IPS-NIHi7 (cell line): ENCODE measurements at regions not wholly inside any gene's neighbourhood (a gene's known extent, or its start where the extent isn't known, plus 50 kb on each side); places are given as distances from the start of the nearest gene placed in this dataset.

ENCODE experiments used
- DNase-seq: peaks from one replicate; pipeline ENCODE4 v3.0.0; 2012; ENCODE audit warnings: mixed read lengths; ENCODE audit errors: extremely low spot score

DNA sequence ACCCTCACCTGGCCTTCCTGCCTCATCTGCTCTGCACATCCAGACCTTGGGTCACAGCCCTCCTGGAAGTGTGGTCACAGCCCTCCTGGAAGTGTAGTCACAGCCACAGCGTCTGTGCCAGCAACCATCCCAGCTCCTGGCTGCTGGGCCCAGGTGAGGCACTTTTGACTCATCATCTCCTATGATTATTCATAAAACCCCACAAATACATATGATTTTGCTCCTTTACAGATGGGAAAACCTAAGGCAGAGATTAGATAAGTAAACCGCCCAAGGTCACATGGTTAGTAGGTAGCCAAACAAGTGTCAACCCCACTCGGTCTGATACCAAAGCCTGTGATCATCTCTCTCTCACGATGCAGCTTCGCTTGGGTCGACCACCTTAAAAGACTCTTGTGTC, 94.3 kb downstream of the PRLHR start:
- DNase-seq = no peak

DNA sequence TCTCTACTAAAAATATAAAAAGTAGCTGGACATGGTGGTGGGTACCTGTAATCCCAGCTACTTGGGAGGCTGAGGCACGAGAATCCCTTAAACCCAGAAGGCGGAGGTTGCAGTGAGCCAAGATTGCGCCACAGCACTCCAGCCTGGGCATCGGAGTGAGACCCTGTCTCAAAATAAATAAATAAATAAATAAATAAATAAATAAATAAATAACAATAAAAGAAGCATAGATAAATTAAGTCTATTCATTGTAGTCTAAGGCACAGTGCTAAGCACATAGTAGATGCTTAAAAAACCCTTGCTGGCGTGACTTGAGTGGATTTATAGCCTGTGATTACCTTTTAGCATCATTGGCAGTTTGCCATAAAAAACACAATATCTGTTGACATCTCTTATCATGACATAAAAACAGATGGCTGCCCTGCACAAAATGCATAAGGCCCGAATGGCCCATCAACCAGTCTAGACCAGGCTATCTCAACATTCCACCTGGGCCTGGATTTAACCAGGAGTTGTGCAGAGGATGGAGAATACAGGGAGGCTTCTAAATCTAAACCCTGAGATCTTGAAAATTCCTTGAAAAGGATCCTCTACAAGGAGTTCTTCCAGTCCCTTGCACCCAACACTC, 94.9 kb downstream of the PRLHR start:
- no peak for DNase-seq

DNA sequence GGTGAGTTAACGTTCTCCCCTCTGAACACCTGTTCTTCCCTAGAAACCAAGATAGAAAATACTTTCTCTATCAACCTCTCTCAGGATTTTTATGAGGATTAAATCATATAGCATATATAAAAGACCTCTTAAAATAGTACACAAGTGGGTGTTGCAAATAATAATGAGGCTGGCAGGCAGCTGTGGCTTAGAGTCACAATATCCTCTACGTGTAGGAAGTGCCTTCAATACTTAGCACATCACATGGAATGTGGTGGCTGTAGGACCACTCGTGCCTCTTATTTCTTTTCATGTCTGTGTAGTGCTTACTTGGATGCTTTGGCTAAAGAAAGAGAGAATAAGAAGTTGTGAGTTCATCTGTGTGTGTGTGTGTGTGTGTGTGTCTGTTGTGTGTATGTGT, 96.3 kb downstream of the PRLHR start:
- no peak for DNase-seq

DNA sequence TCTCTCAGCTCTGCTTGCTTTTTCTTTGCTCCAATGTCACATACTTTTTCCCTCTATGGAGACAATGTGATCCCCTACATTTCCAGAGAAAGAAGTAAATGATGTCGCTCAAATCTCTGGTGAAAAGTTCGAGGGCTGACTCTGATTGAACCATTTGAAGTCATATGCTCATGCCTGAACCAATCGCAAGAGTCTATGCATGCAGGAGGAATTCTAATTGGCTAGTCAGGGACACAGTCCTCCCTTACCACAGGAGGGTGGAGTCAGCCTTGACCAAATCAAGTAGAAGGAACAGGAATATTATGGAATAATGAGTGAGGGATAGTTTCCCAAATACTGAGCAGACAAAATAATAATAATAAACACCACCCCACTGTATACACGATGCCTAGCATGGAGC, 96.8 kb downstream of the PRLHR start:
- no peak for DNase-seq

DNA sequence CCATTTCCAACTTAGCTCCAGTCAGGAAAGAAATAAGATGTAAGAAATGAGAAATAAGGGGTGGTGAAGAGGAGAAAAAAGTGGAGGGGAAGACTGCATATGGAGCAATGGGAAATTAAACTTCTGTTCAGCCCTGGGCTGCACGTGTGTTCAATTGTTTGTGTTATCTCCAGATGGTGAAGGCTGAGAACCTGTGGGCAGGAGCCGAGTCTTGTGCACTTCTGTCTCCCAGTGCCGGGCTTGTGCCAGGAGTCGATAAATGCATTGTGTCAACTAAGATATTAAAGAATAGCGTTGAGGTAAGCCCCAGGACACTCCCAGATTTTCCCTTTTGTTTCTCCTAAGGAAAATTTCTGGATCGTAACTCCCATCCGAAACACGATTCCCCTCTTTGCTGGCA, 98.2 kb downstream of the PRLHR start:
- DNase-seq = no peak

DNA sequence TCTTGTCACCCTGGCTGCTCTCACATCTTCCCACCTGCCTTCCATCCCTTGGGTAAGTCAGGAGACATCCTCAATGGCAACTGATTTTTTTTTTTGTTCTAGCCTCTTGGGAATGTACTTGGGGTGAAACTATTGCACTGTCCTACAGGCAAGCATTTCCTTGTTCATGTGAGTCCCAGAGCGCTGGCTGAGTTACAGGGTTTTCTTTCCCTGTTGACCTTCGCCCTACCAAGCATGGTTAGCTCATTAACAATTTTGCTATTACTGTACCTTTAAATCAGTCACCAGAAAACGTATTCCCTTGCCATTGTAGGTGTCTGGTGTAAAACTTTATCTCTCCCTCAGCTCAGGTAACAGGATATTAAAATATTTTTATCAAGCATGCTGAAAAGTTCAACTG, 98.9 kb downstream of the PRLHR start:
- DNase-seq = no peak

DNA sequence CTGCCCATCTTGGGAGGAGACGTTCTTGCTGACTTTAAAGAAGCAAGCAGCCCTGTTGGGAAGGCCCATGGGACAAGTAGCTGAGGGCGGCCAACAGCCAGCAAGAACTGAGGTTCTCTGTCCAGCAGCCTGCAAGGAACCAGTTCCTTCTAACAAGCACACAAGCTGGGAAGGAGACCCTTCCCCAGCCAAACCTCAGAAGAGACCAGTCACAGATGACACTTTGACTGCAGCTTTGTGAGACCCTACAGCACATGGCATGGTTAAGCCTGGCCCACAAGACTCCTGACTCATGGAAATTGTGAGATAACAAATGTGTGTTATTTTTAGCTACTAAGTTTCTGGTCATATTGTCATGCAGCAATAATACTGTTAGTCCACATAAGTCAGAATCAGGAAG, 99.9 kb downstream of the PRLHR start:
- DNase-seq = no peak

DNA sequence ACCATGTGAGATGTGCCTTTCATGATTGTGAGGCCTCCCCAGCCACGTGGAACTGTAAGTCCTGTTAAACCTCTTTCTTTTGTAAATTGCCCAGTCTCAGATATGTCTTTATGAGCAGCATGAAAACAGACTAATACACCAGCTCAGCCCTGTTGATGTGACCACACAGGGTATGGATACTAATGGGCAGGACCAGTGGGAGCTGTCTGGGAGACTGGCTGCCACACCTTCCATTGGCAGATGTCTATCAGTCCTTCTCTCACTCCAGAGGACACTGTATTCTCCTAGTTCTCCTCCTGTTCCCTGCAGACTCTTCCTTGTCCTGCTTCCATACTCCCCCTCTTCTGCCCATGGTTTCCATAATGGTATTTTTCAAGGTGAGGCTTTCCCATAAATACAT, 104.4 kb downstream of the PRLHR start:
- no peak for DNase-seq

DNA sequence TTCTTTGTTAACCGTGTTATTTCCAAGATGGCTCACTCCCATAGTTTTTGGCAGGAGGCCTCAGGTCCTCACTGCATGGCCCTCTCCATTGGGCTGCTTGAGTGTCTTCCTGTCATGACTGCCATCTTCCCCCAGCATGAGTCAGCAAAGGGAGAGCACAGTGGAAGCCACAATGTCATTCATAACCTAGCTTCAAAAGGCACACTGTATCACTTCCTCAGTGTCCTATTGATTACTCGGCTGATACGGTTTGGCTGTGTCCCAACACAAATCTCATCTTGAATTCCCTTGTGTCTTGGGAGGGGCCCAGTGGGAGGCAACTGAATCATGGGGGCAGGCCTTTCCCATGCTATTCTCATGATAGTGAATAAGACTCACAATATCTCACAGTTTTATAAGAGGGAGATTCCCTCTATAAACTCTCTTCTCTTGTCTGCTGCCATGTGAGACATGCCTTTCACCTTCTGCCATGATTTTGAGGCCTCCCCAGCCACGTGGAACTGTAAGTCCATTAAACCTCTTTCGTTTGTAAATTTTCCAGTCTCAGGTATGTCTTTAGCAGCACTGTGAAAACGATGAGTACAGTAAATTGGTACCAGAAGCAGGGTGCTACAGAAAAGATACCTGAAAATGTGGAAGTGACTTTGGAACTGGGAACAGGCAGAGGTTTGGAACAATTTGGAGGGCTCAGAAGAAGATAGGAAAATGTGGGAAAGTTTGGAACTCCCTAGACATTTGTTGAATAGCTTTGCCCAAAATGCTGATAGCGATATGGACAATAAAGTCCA, 106.5 kb downstream of the PRLHR start:
- no peak for DNase-seq

DNA sequence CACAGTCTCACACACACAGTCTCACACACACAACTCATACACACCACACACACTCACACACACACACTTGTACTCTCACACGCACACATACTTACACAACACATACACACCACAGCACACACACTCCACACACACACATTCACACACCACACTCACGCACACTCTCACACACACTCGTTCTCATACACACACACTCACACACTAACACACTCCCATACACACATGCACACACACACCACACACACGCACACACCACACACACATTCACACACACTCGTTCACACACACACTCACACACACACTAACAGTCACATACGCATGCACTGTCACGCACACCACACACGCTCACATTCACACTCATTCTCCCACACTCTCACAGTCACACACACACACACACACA, 109.8 kb downstream of the PRLHR start:
- no peak for DNase-seq

DNA sequence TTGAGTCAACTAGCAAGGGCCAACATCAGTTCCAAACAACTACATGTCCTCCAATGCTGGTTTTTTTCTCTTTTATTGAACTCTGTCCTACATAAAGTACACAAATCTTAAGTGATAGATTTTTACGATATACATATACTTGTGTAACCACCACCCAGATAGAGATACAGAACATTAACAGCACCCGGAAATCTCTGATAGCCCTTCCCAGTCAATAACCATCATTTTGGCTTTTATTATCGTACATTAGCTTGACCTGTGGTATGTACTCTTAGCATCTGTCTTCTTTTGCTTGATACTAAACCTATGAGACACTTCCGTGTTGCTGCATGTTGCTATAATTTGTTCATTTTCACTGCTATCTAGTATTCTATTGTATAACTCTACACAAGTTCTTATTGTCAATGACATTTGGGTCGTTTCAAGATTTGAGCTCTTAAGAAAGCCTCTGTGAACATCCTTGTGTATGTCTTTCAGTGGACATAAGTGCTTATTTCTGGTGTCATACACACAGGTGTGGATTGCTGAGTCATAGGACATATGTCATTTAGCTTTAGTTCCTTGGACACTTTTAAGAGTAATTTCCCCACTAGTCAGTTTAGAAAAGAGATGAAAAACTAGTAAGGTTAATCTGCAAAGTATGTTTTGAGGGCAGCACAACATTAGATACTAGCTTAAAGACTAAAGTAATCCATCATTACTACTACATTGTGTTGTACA, 111.1 kb downstream of the PRLHR start:
- no peak for DNase-seq

DNA sequence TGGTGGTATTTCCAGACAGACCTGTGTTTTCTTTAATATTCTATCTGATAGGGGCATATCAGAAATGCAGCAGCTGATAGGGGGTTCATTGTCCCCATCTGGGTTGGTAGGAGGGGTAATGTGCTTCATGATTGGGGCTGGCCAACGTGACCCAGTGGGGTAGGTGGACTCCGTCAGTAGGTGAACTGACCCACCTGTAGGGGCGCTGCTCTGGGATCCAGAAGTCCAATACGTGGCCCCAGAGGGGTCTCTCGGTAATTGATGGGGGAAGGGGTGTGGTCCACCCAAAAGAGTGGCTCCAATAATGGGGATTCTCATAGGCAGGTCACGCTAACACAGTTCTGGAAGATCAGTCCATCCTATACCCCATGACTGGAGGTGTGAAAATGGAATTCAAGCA, 112.0 kb downstream of the PRLHR start:
- peak; percentile 23 for DNase-seq

DNA sequence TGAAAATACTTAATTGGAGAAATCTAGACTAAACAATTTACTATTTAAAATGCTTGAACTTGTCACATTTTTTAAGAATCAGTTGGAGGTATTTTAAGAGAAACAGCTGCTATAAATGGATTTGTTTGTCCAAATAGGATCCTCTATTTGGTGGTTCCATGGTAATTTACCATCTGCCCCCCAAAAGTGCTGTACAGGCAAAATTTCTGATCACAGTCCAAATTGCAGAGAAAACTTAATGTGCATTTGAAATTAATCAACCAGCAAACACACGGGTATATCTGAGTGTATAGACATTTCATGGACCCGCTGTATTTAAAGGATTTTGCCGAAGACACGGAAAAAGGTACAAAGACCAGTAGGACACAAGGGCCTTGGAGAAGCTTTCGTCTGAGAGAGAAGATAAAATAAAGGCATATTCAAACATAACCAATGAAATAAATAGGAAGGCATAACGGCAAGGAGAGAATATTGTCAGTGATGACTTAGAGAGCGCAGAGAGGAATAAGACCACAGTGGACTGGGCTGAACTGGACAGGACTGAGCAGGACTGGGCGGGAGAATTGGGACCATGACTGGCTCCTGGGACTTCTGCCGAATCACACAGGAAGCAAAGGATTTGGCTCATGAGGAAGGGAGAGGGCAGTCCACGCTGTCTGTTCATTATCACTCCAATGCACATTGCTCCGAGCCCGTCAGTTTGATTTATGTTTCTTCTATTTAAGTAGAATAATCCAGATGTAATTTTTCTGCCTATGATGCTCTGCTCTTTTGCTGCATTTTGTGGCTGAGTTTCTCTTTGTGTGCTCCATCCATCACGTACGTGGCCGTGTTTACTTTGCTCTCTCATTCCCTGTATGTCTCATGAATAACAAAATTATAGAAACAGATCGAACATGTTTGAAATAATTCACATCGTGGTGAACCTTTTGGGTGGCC, 112.8 kb downstream of the PRLHR start:
- no peak for DNase-seq

DNA sequence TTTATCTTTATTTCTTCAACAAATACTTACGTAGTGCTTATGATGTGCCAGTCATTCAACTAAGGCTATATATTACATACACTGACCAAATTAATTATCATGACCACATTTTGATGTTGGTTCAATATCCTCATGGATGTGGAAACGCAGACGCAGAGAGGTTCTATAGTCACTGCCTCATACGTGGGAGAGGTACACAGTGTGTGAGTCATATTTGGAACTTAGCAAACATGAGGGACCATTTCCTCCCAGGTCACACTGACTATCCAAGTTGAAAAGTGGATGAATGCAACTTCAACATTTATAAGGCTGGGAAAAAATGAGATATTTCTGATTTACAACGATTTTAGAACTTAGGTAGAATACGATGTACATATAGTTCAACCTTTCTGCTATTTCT, 113.6 kb downstream of the PRLHR start:
- DNase-seq = no peak

DNA sequence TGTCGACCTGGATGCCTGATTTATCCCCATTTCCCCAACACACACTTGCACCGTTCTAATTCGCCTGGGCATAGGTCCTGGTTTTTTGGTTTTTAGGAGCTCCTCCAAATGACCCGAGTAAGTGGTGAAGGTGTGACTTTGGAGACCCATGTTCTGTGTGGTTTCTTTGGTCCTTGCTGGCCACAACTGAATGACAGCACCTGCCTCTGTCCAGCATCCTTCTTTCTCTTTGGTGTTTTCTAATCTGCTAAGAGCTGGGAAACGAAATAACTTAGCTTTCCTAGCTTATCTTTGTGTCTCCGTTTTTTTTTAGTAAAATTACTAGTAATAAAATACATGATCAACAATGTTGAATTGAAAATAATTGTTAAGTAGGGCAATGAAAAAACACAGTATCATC, 120.2 kb downstream of the PRLHR start:
- DNase-seq = no peak

DNA sequence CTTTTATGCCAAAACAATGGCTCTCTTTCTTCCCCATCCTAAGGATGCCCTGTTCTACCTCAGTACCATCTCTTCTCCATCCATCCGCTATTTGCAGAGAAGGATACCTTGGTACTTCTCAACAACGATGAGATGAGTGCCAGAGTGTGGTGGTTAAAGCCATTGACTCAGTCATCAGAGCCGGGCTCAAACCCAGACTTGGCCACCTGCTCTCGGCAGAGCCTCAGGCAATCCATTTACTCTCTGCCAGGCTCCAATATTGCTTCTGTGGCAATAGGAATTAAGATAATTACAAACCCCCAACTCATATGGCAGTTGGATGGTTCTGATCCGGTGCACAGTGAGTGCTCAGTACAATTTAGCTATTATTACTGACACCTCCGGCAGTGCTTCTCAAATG, 121.3 kb downstream of the PRLHR start:
- no peak for DNase-seq

DNA sequence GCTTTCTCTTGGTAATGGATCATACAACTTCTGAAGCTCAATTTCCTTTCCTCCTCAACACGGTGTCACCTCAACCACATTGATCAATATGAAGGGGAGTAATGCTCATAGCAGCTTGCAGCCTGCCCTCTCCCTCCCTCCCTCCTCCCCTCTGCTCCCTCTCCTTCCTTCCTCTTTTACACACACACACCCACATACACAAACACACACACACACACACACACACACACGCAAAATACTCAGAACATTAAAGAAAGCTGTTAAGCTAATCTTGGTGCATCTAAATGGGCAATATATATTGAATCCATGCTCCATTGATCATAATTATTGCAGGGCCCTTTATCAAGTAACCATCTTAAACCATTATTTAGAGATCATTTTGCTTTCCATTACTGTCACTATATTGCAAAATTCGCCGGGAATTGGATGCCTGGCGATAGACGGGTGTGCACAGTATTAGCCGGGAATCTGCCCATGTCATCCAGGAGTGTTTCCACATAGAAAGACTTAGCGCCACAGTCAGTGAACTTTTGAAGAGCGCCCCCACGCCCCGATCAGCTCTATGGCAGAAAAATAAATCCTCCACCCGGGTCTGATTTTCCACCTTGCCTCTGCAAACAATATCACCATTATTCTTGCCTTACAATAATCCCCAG, 122.0 kb downstream of the PRLHR start:
- no peak for DNase-seq

DNA sequence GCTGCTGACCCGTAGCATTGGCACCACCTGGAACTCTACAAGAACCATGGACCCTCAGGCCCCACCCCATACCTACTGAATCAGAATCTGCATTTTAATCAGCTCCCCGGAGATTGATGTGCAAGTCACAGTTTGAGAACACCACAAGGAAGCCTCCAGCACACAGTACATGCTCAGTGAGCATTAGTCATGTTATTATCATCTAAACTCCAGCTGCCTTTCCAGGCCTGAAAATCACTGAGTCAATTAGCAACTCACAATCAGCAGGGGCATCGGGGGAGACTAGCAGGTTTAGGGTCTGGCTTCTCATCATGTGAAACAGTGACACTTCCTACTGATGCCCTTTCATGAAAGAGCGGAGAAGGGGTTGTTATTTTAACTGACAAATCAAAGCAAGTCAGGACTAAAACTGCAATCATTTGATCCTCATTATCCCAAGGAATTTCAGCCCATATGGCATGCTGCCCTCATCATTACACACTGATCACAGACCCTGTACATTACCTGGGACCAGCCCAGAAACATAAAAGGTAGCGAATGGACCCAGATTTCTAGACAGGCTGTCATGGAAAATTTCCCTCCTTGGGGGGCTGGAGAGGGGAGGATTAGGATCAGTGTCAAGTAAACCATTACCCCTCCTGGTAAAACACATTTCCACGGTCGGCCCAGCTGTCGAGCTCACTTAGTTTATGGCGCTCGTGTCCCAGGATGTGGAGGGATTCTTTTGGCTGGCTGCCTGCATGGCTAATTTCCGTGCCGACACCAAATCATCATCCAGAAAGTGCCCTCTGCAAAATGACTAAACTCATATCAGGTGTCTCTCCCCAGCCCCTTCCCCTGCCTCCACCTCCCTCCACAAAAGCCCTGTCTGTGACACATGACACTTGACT, 122.8 kb downstream of the PRLHR start:
- no peak for DNase-seq

DNA sequence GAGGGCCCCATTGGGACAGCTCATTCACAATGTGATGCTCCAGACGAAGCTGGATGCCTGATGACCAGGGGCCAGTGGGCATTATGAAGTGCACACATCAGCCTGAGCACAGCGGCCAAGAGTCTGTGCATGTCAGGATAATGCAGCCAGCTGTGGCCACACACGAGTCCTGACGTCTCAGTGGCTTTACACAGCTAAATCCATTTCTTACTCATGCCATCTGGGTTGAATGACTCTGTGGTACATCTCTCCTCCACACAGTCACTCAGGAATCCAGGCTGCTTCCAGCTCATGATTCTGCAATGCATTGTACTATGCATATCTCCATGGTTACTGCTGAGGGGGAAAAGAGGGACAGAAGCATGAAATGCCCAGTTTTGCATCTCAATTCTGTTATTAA, 123.6 kb downstream of the PRLHR start:
- DNase-seq = no peak

DNA sequence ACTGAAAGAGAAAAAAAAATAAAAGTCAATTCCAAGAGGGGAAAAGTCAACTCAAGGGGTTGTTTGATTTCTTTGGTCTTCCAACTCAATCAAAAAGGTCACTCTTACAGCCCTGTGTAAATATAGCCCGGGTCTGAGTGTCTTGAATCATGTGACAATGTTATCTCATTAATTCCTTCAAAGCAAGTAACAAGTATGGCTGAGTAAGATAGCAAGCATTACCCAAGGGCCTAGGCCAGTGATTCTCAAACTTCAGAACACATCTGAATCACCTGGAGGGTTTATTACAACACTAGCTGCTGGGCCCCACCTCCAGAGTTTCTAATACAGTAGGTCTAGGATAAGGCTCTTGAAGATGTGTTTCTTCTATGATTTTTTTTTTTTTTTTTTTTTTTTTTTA, 125.0 kb downstream of the PRLHR start:
- no peak for DNase-seq
